ENCODE measurements at regions not wholly inside any gene's neighbourhood (a gene's known extent, or its start where the extent isn't known, plus 50 kb on each side); places are given as distances from the start of the nearest gene placed in this dataset.

DNA sequence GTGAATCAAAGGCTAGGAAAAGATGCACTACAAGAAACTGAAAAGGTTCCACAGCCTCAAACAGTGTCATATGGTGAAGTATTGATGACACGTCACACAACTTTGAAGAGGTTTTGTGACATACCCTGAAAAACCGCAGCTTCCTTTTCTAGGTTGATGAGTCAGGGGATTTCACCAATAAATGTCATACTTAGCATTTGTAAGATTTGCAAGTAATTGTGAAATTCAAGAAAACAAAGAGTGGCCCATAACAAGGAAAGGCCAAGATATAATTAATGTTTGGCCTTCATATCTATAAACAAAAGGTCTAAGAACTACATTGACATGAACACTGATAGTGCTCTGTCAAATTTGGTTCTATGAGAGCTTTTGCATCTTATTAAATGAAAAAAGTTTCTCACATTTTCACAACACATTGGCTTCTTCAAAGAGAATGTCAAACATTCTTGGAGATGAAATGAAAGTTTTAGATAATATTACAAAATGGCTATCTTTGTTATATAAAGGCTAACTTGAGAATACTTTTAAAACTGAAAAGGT is 62.0 kb upstream of the NAMPT start:
- no peaks in the 10 kb centered on the region for H3K4me1 ChIP-seq
- 51 to 59% methylated on average over 2 of the region's 2 CpGs for WGBS, 2 donors (ENCODE audit: low coverage in 1 of 2)
- H3K4me3 ChIP-seq: no peak overlapping the region
- H3K36me3 ChIP-seq: no peaks in the 10 kb centered on the region
- no peak for DNase-seq
- intact Hi-C loops (cut with DNase I; ENCODE audit: low total_unique reads): no loop called here
- no peaks in the 10 kb centered on the region for H3K27me3 ChIP-seq
- peaks cover 7 to 12% of the 10 kb centered on the region in 2 donors for H3K9me3 ChIP-seq
- no peak overlapping the region for H3K27ac ChIP-seq
- TF ChIP-seq POLR2AphosphoS5 (IDR thresholded peaks at IDR 0.05) (no peak), CTCF (IDR thresholded peaks at IDR 0.05) (no peak), EP300 (IDR thresholded peaks at IDR 0.05; ENCODE audit: low read depth) (no peak), POLR2A (IDR thresholded peaks at IDR 0.05) (no peak)
- in situ Hi-C loops (cut with MboI; ENCODE audit: low pct_ligation_motif_present in 1 of 4, low pct_unique_long_range_greater_than_20kb in 1 of 4, low sequenced_read_pairs in 3 of 4): no loop called here

GRCh38 chr7:106346167-106346677 is 61.4 kb upstream of the NAMPT start:
- peak overlapping the region in 1 of 4 donors; percentile 34 for H3K27ac ChIP-seq
- 74 to 85% methylated on average over 2 of the region's 2 CpGs for WGBS, 2 donors (ENCODE audit: low coverage in 1 of 2)
- DNase-seq: no peak
- no peaks in the 10 kb centered on the region for H3K4me1 ChIP-seq
- intact Hi-C loops (cut with DNase I; ENCODE audit: low total_unique reads): no loop called here
- in situ Hi-C loops (cut with MboI; ENCODE audit: low pct_ligation_motif_present in 1 of 4, low pct_unique_long_range_greater_than_20kb in 1 of 4, low sequenced_read_pairs in 3 of 4): no loop called here
- no peaks in the 10 kb centered on the region for H3K27me3 ChIP-seq
- no peak for TF ChIP-seq CTCF (IDR thresholded peaks at IDR 0.05)
- no peak for TF ChIP-seq POLR2A (IDR thresholded peaks at IDR 0.05)
- TF ChIP-seq EP300 (IDR thresholded peaks at IDR 0.05; ENCODE audit: low read depth): no peak
- no peak for TF ChIP-seq POLR2AphosphoS5 (IDR thresholded peaks at IDR 0.05)
- no peaks in the 10 kb centered on the region for H3K36me3 ChIP-seq
- H3K9me3 ChIP-seq: peaks cover 7 to 12% of the 10 kb centered on the region in 2 donors
- H3K4me3 ChIP-seq: no peak overlapping the region

DNA sequence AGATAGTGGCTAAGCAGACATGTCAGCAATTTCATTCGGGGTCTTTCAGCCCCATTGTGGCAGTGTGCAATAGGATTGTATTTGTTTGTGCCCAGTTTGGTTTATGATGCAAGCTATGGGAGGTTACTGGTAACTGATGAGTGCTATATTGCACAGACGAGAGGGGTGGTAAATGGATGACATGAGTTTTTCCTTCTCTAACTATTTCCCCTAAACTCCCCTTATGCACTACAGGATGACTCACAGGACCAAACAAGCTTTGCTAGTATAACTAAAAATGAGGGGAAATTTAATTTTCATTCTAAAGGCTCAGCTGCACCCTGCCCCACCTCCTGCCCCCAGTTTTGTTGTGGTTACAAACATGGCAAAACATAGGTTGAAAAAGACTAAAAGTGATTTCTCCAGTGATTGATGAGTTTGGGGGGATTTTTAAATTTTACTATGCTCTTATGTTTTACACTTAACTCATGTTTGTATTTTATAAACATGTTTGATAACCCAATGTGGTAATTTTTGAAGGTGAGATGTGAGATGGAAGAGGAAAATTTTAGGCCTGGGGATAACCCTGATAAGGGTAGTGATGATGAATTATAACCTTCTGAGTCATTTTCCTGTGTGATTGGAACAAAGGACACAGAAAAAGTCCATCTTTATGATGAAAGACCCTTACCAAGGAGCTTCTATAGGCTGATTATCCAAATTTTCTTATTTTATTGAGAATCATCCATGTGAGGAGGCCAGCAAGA is 60.8 kb upstream of the NAMPT start:
- H3K4me1 ChIP-seq: no peaks in the 10 kb centered on the region
- no peak overlapping the region for H3K4me3 ChIP-seq
- no peaks in the 10 kb centered on the region for H3K27me3 ChIP-seq
- peak overlapping the region in 1 of 4 donors; percentile 34 for H3K27ac ChIP-seq
- H3K9me3 ChIP-seq: peaks cover 7 to 12% of the 10 kb centered on the region in 2 donors
- intact Hi-C loops (cut with DNase I; ENCODE audit: low total_unique reads): no loop called here
- WGBS, 2 donors (ENCODE audit: low coverage in 1 of 2): 20 to 72% methylated on average over 1 to 2 of the region's 2 CpGs
- TF ChIP-seq CTCF (IDR thresholded peaks at IDR 0.05): no peak
- DNase-seq: no peak
- in situ Hi-C loops (cut with MboI; ENCODE audit: low pct_ligation_motif_present in 1 of 4, low pct_unique_long_range_greater_than_20kb in 1 of 4, low sequenced_read_pairs in 3 of 4): no loop called here
- H3K36me3 ChIP-seq: no peaks in the 10 kb centered on the region

GRCh38 chr7:106344861-106345260 is 60.1 kb upstream of the NAMPT start:
- WGBS, 2 donors (ENCODE audit: low coverage in 1 of 2): 55 to 86% methylated on average over 4 of the region's 4 CpGs
- H3K36me3 ChIP-seq: no peaks in the 10 kb centered on the region
- no peaks in the 10 kb centered on the region for H3K4me1 ChIP-seq
- in situ Hi-C loops (cut with MboI; ENCODE audit: low pct_ligation_motif_present in 1 of 4, low pct_unique_long_range_greater_than_20kb in 1 of 4, low sequenced_read_pairs in 3 of 4) (no loop called here), intact Hi-C loops (cut with DNase I; ENCODE audit: low total_unique reads) (no loop called here)
- no peak overlapping the region for H3K4me3 ChIP-seq
- H3K27ac ChIP-seq: peak overlapping the region in 1 of 4 donors; percentile 28
- no peak for TF ChIP-seq POLR2AphosphoS5 (IDR thresholded peaks at IDR 0.05)
- no peak for TF ChIP-seq POLR2A (IDR thresholded peaks at IDR 0.05)
- no peak for TF ChIP-seq EP300 (IDR thresholded peaks at IDR 0.05; ENCODE audit: low read depth)
- TF ChIP-seq CTCF (IDR thresholded peaks at IDR 0.05): no peak
- peaks cover 7 to 12% of the 10 kb centered on the region in 2 donors for H3K9me3 ChIP-seq
- no peaks in the 10 kb centered on the region for H3K27me3 ChIP-seq
- no peak for DNase-seq
